Epithelial cell of proximal tubule (primary cell): ENCODE measurements at regions not wholly inside any gene's neighbourhood (a gene's known extent, or its start where the extent isn't known, plus 50 kb on each side); places are given as distances from the start of the nearest gene placed in this dataset.

ENCODE experiments used
- DNase-seq: peaks from one replicate; pipeline ENCODE4 v3.0.0-alpha.2; 2011; ENCODE audit warnings: low read depth
- H3K4me3 ChIP-seq: 2 replicates; pipeline ENCODE4 v1.5.1; 2011; ENCODE audit warnings: low read depth, mild to moderate bottlenecking, low read length
- TF ChIP-seq, protein P1 (sequence below): conservative IDR thresholded peaks from 2 replicates; pipeline ENCODE4 v1.5.1; 2012; ENCODE audit warnings: low read depth, mild to moderate bottlenecking, low read length

DNA sequence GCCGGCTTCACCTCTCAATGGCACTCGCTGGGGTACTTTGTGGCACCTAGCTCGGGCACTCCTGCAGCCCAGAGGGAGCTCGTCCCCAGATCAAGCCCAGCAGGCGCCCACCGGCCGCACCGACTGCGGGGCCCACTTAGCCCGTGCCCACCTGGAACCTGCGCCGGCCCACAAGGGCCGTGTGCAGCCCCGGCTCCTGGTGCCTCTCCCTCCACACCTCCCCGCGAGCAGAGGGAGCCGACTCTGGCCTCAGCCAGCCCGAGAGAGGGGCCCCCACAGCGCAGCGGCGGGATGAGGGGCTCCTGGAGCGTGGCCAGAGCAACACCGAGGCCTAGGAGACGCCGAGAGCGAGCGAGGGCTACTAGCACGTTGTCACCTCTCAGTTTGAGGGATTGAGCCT lies 82.1 kb upstream of the SHISA3 start:
- DNase-seq: no peak
- TF ChIP-seq, protein P1, sequence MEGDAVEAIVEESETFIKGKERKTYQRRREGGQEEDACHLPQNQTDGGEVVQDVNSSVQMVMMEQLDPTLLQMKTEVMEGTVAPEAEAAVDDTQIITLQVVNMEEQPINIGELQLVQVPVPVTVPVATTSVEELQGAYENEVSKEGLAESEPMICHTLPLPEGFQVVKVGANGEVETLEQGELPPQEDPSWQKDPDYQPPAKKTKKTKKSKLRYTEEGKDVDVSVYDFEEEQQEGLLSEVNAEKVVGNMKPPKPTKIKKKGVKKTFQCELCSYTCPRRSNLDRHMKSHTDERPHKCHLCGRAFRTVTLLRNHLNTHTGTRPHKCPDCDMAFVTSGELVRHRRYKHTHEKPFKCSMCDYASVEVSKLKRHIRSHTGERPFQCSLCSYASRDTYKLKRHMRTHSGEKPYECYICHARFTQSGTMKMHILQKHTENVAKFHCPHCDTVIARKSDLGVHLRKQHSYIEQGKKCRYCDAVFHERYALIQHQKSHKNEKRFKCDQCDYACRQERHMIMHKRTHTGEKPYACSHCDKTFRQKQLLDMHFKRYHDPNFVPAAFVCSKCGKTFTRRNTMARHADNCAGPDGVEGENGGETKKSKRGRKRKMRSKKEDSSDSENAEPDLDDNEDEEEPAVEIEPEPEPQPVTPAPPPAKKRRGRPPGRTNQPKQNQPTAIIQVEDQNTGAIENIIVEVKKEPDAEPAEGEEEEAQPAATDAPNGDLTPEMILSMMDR: no peak
- H3K4me3 ChIP-seq: no peak overlapping the region

DNA sequence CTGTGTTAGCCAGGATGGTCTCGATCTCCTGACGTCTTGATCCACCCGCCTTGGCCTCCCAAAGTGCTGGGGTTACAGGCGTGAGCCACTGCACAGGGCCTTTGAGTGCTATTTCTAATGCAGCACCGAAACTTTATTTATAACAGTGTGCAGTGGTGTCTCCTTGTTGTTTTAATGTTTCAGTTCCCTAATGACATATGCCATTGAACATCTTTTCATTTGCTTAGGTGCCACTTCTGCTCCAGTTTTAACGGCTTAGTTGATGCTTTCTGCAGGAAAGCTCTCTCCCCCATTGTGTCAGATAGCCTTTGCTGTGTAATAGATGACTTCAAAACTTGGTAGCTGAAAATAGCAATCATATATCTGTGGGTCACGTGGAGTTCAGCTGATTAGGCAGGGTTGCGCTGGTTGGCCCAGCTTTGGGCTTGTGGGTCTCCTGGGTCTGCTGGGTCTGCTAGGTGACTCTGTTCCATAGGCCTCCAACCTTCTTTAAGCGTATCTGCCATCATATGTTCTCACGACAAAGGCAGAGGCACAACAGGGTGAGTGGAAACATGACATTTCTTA lies 76.4 kb upstream of the SHISA3 start:
- TF ChIP-seq, protein P1: no peak
- H3K4me3 ChIP-seq: no peak overlapping the region

DNA sequence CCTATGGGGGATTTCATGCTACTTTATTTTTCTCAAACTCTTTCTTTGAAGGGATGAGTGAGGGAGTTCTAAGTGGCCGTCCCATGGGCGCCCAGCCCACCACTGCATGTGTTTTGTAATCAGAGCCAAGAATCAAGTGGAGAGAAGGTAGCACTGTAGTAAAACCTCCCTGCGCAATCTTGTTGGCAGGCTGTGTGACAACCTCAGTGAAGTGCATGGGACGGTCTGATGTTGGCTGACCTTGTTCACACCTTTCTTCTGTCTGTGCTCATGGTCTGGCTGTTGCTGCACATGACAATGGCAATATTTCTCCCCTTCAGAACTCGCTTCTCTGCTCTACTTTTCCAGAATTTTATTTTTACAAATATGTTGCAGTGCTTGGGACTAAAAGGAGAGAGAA lies 71.2 kb upstream of the SHISA3 start:
- TF ChIP-seq, protein P1: no peak
- no peak overlapping the region for H3K4me3 ChIP-seq
- DNase-seq: no peak

More for the DNA sequence above, 76.4 kb upstream of the SHISA3 start:
- DNase-seq: no peak

DNA sequence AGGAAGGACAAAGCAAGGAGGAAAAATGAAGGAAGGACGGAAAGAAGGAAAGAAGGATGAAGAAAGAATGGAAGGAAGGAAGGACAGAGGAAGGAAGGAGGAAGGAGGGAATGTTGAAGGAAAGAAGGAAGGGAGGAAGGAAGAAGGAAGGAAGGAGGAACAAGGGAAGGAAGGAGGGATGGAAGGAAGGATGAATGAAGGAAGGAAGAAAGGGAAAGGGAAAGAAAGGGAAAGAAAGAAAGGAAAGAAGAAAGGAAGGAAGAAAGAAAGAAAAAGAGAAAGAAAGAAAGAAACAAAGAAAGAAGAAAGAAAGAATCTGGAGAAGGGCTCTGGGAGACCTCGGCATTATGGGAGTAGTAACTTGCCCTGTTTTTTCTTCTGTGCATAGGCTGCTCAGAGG lies 70.8 kb upstream of the SHISA3 start:
- H3K4me3 ChIP-seq: no peak overlapping the region
- TF ChIP-seq, protein P1: no peak
- no peak for DNase-seq

DNA sequence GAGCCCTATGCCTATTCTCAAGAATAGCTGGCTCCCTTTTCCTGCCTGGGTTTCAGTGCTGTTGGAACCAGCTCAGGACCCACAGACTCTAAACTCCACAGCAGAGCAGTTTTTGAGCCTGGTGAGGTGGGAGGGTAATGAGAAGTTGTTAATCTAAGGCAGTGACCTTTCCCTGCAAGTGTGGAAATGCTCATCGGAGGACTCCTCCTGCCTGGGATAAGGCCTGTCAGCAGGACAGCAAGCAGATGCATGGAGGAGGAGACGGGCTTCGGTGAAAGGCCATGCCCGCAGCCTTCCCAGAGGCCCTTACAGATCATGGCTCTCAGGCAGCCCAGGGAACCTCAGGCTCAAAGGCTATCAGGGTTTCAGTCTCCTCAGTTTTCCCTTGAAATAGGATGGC lies 70.0 kb upstream of the SHISA3 start:
- TF ChIP-seq, protein P1: no peak
- DNase-seq: no peak
- H3K4me3 ChIP-seq: no peak overlapping the region

DNA sequence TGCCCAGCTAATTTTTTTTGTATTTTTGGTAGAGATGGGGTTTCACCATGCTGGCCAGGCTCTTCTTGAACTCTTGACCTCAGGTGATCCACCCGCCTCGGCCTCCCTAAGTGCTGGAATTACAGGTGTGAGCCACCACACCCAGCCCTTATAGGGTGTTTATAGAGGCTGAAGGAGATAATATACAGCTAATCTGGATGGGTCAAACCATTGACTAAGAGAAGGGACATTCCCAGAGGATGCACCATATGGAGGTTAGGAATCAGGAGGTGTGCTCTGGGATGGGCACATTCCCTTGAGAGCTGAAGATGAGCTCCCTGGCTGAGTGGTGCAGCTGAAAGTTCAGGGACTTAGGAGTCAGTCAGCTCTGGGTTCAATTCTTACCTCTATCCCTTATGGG lies 68.3 kb upstream of the SHISA3 start:
- TF ChIP-seq, protein P1: no peak
- no peak overlapping the region for H3K4me3 ChIP-seq

DNA sequence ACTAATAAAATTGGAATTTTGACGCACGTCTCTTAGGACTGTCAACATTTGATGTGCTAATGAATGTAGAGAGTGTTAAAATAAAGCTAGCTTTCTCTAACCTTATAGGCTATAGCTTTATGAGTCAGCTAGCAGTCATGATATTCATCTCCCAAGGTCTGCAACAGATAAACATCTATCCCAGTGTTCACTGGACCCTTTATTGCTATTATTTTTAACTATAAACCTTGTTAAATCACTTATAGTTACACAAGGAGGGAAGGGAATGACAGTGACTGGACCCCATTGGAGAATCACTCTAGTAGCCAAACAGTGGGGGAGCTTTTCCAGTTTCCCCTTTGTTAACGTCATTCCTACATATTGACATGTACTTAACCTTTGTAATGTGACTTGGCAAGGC lies 67.9 kb upstream of the SHISA3 start:
- no peak overlapping the region for H3K4me3 ChIP-seq
- TF ChIP-seq, protein P1: no peak
- DNase-seq: no peak

More for the DNA sequence above, 68.3 kb upstream of the SHISA3 start:
- DNase-seq: no peak
